ENCODE measurements at regions not wholly inside any gene's neighbourhood (a gene's known extent, or its start where the extent isn't known, plus 50 kb on each side); places are given as distances from the start of the nearest gene placed in this dataset.

GRCh38 chr7:132899-133298 lies 59.5 kb upstream of the FAM20C start:
- Histone ChIP-seq H3K36me3 (ENCODE audit: insufficient read depth, low read length) (no peaks in the 10 kb centered on the region), H3K27me3 (ENCODE audit: insufficient read depth, low read depth, low read length) (no peaks in the 10 kb centered on the region), H3K9me2 (ENCODE audit: insufficient read depth, low read length) (no peaks in the 10 kb centered on the region), H3K4me3 (ENCODE audit: low read length) (no peak overlapping the region), H2AFZ (ENCODE audit: low read depth, low read length) (no peak overlapping the region), H3K9ac (ENCODE audit: low read length) (no peak overlapping the region), H3K4me2 (ENCODE audit: low read length) (no peak overlapping the region), H3K9me3 (ENCODE audit: low read length) (no peaks in the 10 kb centered on the region), H4K20me1 (ENCODE audit: insufficient read depth) (no peaks in the 10 kb centered on the region), H3F3A (ENCODE audit: insufficient read depth, low read length, poor library complexity, severe bottlenecking) (no peaks in the 10 kb centered on the region), H3K79me2 (replicated peaks; ENCODE audit: insufficient read depth, low read length) (no peaks in the 10 kb centered on the region), H3K27ac (ENCODE audit: low read length) (no peak overlapping the region)
- TF ChIP-seq REST (IDR thresholded peaks at IDR 0.05; ENCODE audit: borderline replicate concordance): no peak
- TF ChIP-seq TAF1 (IDR thresholded peaks at IDR 0.05; ENCODE audit: low read depth): no peak
- TF ChIP-seq EP300 (conservative IDR thresholded peaks at IDR 0.05; ENCODE audit: poor library complexity, severe bottlenecking): no peak
- no peak for TF ChIP-seq CTCF (IDR thresholded peaks at IDR 0.05; ENCODE audit: poor library complexity, severe bottlenecking)
- no peak for TF ChIP-seq MXI1 (conservative IDR thresholded peaks at IDR 0.05; ENCODE audit: poor library complexity, severe bottlenecking)
- TF ChIP-seq EZH2 (IDR thresholded peaks at IDR 0.05; ENCODE audit: borderline replicate concordance, insufficient read depth, low read length, poor library complexity, severe bottlenecking): no peak

GRCh38 chr7:133470-133869 lies 58.9 kb upstream of the FAM20C start:
- Histone ChIP-seq H3K9me3 (ENCODE audit: low read length) (no peaks in the 10 kb centered on the region), H3K36me3 (ENCODE audit: insufficient read depth, low read length) (no peaks in the 10 kb centered on the region), H3K9me2 (ENCODE audit: insufficient read depth, low read length) (no peaks in the 10 kb centered on the region)

More at GRCh38 chr7:133470-133869, 58.9 kb upstream of the FAM20C start:
- Histone ChIP-seq H3K9ac (ENCODE audit: low read length) (no peak overlapping the region), H3K79me2 (replicated peaks; ENCODE audit: insufficient read depth, low read length) (no peaks in the 10 kb centered on the region), H3K27me3 (ENCODE audit: insufficient read depth, low read depth, low read length) (no peaks in the 10 kb centered on the region), H3F3A (ENCODE audit: insufficient read depth, low read length, poor library complexity, severe bottlenecking) (no peaks in the 10 kb centered on the region), H3K4me3 (ENCODE audit: low read length) (no peak overlapping the region), H3K4me2 (ENCODE audit: low read length) (no peak overlapping the region), H2AFZ (ENCODE audit: low read depth, low read length) (no peak overlapping the region), H4K20me1 (ENCODE audit: insufficient read depth) (no peaks in the 10 kb centered on the region), H3K27ac (ENCODE audit: low read length) (no peak overlapping the region)
- TF ChIP-seq SMC3 (conservative IDR thresholded peaks at IDR 0.05; ENCODE audit: poor library complexity): no peak
- TF ChIP-seq REST (IDR thresholded peaks at IDR 0.05; ENCODE audit: borderline replicate concordance): no peak
- TF ChIP-seq EZH2 (IDR thresholded peaks at IDR 0.05; ENCODE audit: borderline replicate concordance, insufficient read depth, low read length, poor library complexity, severe bottlenecking): no peak
- TF ChIP-seq CTCF (IDR thresholded peaks at IDR 0.05; ENCODE audit: poor library complexity, severe bottlenecking): no peak
- TF ChIP-seq EP300 (conservative IDR thresholded peaks at IDR 0.05; ENCODE audit: poor library complexity, severe bottlenecking): no peak
- TF ChIP-seq MXI1 (conservative IDR thresholded peaks at IDR 0.05; ENCODE audit: poor library complexity, severe bottlenecking): no peak
- TF ChIP-seq TAF1 (IDR thresholded peaks at IDR 0.05; ENCODE audit: low read depth): no peak
- TF ChIP-seq RAD21 (conservative IDR thresholded peaks at IDR 0.05): no peak
- TF ChIP-seq POLR2AphosphoS5 (IDR thresholded peaks at IDR 0.05): no peak

All from neural cell (in vitro differentiated cells).